H1 (cell line): ENCODE measurements at regions not wholly inside any gene's neighbourhood (a gene's known extent, or its start where the extent isn't known, plus 50 kb on each side); places are given as distances from the start of the nearest gene placed in this dataset.

ENCODE experiments used
- CTCF ChIA-PET: fragments of 300-600 bp; sonication (Branson Sonifier 250); formaldehyde crosslinking; loops from one replicate; lab custom pipeline; 2021; ENCODE audit not compliant: partially characterized antibody; lab: Charles Lee
- POLR2A ChIA-PET: fragments of 300-600 bp; sonication (Branson Sonifier 250); formaldehyde crosslinking; loops from one replicate; lab custom pipeline; 2021; ENCODE audit warnings: inconsistent platforms; ENCODE audit not compliant: partially characterized antibody; lab: Charles Lee
- DNase-seq, 2 experiments: peaks; one replicate each; pipeline versions ENCODE4 v3.0.0 to v3.0.0-alpha.2; 2010 to 2022; ENCODE audit warnings: low spot score in 2 of 2, low read depth in 1 of 2, mixed read lengths in 1 of 2
- FAIRE-seq: peaks from 2 replicates; lab custom pipeline; 2011; peaks lifted over from hg19 to GRCh38; lab: Jason Lieb, UNC
- H2AFZ ChIP-seq: 2 replicates; pipeline ENCODE4 v1.8.1; 2012; ENCODE audit warnings: low read length, inconsistent platforms
- H2AK5ac ChIP-seq: 2 replicates; pipeline ENCODE4 v1.6.1; 2013; ENCODE audit warnings: low read depth, low read length
- H2BK120ac ChIP-seq: replicated peaks from 2 replicates; pipeline ENCODE3; 2013; ENCODE audit warnings: low read depth, low read length, inconsistent platforms
- H2BK12ac ChIP-seq: 2 replicates; pipeline ENCODE4 v1.6.1; 2013; ENCODE audit warnings: low read depth, low read length
- H2BK15ac ChIP-seq: 2 replicates; pipeline ENCODE4 v1.6.1; 2013; ENCODE audit warnings: low read length
- H2BK20ac ChIP-seq: 2 replicates; pipeline ENCODE4 v1.6.1; 2013; ENCODE audit warnings: low read length
- H2BK5ac ChIP-seq: 2 replicates; pipeline ENCODE4 v1.6.1; 2013; ENCODE audit warnings: low read depth, low read length
- H3K14ac ChIP-seq: 2 replicates; pipeline ENCODE4 v1.6.1; 2013; ENCODE audit warnings: inconsistent platforms; ENCODE audit not compliant: insufficient read length
- H3K18ac ChIP-seq: 2 replicates; pipeline ENCODE4 v1.6.1; 2013; ENCODE audit warnings: low read length; ENCODE audit errors: extremely low read depth
- H3K23ac ChIP-seq: 2 replicates; pipeline ENCODE4 v1.6.1; 2013; ENCODE audit warnings: inconsistent platforms; ENCODE audit not compliant: insufficient read length
- H3K23me2 ChIP-seq: 2 replicates; pipeline ENCODE4 v1.6.1; 2013; ENCODE audit warnings: low read depth, low read length
- H3K27ac ChIP-seq: 2 replicates; pipeline ENCODE4 v1.6.1; 2011; ENCODE audit warnings: low read depth, low read length, inconsistent platforms
- H3K27me3 ChIP-seq, 4 experiments: replicated peaks in 1 of 4; 1 replicate in 1 of 4; 2 replicates in 3 of 4; pipeline versions ENCODE4 v1.6.1 to v1.8.1; 2011 to 2013; ENCODE audit warnings: low read length in 3 of 4, mild to moderate bottlenecking in 3 of 4, inconsistent platforms in 2 of 4, mixed read lengths in 2 of 4, moderate library complexity in 1 of 4; ENCODE audit not compliant: control insufficient read depth in 3 of 4, insufficient read depth in 3 of 4; ENCODE audit errors: extremely low read depth in 1 of 4
- H3K36me3 ChIP-seq, 4 experiments: 2 replicates each; pipeline versions ENCODE4 v1.6.1 to v1.8.1; 2011 to 2013; ENCODE audit warnings: mild to moderate bottlenecking in 4 of 4, low read length in 3 of 4, moderate library complexity in 2 of 4, control low read depth in 1 of 4, inconsistent platforms in 1 of 4; ENCODE audit not compliant: insufficient read depth in 4 of 4, control insufficient read depth in 2 of 4
- H3K4ac ChIP-seq: replicated peaks from 2 replicates; pipeline ENCODE3; 2013; ENCODE audit warnings: low read length, low read depth, mixed read lengths, inconsistent platforms; ENCODE audit not compliant: insufficient read length
- H3K4me1 ChIP-seq, 4 experiments: replicated peaks in 1 of 4; 1 replicate in 1 of 4; 2 replicates in 3 of 4; pipeline versions ENCODE4 v1.6.1 to v1.8.1; 2011 to 2013; ENCODE audit warnings: low read length in 3 of 4, inconsistent platforms in 2 of 4, mixed read lengths in 1 of 4; ENCODE audit not compliant: insufficient read depth in 4 of 4, control insufficient read depth in 3 of 4
- H3K4me2 ChIP-seq, 2 experiments: 2 replicates each; pipeline versions ENCODE4 v1.6.1 to v1.8.1; 2011 to 2013; ENCODE audit warnings: low read depth in 2 of 2, low read length in 2 of 2, control low read depth in 1 of 2, inconsistent platforms in 1 of 2, mild to moderate bottlenecking in 1 of 2; ENCODE audit not compliant: insufficient read depth in 1 of 2
- H3K4me3 ChIP-seq, 4 experiments: fragments of 200-600, 300-600 bp in 1 of 4; sonication (generic), shearing (Covaris generic), sonication (Bioruptor Twin) in 1 of 4; 2 replicates each; pipeline versions ENCODE4 v1.5.1 to v1.8.1; 2011 to 2016; ENCODE audit warnings: low read length in 4 of 4, low read depth in 3 of 4, control low read depth in 2 of 4, inconsistent platforms in 2 of 4, mild to moderate bottlenecking in 2 of 4, mixed read lengths in 1 of 4, moderate library complexity in 1 of 4; ENCODE audit not compliant: insufficient read depth in 2 of 4; ENCODE audit errors: extremely low read depth in 1 of 4
- H3K56ac ChIP-seq: replicated peaks from 2 replicates; pipeline ENCODE3; 2013; ENCODE audit warnings: low read depth, mild to moderate bottlenecking, mixed read lengths, low read length, inconsistent platforms; ENCODE audit not compliant: insufficient read length
- H3K79me1 ChIP-seq: 2 replicates; pipeline ENCODE4 v1.6.1; 2013; ENCODE audit warnings: low read depth, low read length, control low read depth
- H3K79me2 ChIP-seq, 2 experiments: 2 replicates each; pipeline versions ENCODE4 v1.6.1 to v1.8.1; 2012 to 2013; ENCODE audit warnings: low read length in 2 of 2, mild to moderate bottlenecking in 2 of 2, inconsistent platforms in 1 of 2; ENCODE audit not compliant: insufficient read depth in 2 of 2, control insufficient read depth in 1 of 2
- H3K9ac ChIP-seq, 4 experiments: replicated peaks in 1 of 4; 1 replicate in 1 of 4; 2 replicates in 3 of 4; pipeline versions ENCODE4 v1.6.1 to v1.8.1; 2011 to 2013; ENCODE audit warnings: low read depth in 3 of 4, low read length in 3 of 4, control low read depth in 2 of 4, mild to moderate bottlenecking in 2 of 4, moderate library complexity in 2 of 4, inconsistent platforms in 1 of 4; ENCODE audit errors: extremely low read depth in 1 of 4
- H3K9me3 ChIP-seq, 2 experiments: 2 replicates each; pipeline versions ENCODE4 v1.6.1 to v1.8.1; 2012 to 2013; ENCODE audit warnings: mild to moderate bottlenecking in 2 of 2, moderate library complexity in 2 of 2, control low read depth in 1 of 2, inconsistent platforms in 1 of 2, low read depth in 1 of 2, low read length in 1 of 2, mixed read lengths in 1 of 2; ENCODE audit not compliant: insufficient read depth in 2 of 2
- H4K20me1 ChIP-seq, 2 experiments: replicated peaks in 1 of 2; 2 replicates each; pipeline versions ENCODE3 to v1.8.1; 2011 to 2013; ENCODE audit warnings: inconsistent platforms in 2 of 2, low read length in 2 of 2, mild to moderate bottlenecking in 1 of 2; ENCODE audit not compliant: insufficient read depth in 2 of 2, control insufficient read depth in 1 of 2
- H4K5ac ChIP-seq: 2 replicates; pipeline ENCODE4 v1.6.1; 2013; ENCODE audit warnings: low read length, low read depth, mixed read lengths, inconsistent platforms; ENCODE audit not compliant: insufficient read length
- H4K8ac ChIP-seq: 2 replicates; pipeline ENCODE4 v1.8.0; 2013; ENCODE audit warnings: mild to moderate bottlenecking, moderate library complexity, low read length, inconsistent platforms; ENCODE audit not compliant: insufficient read depth; ENCODE audit errors: extremely low read depth
- H4K91ac ChIP-seq: replicated peaks from 2 replicates; pipeline ENCODE3; 2013; ENCODE audit warnings: low read length, mixed read lengths, inconsistent platforms; ENCODE audit not compliant: insufficient read length
- BCL11A ChIP-seq, 2 experiments: IDR thresholded peaks; one replicate each; pipeline ENCODE4 v1.6.1; 2011; ENCODE audit warnings: low read depth in 2 of 2, low read length in 2 of 2, mild to moderate bottlenecking in 2 of 2
- NRF1 ChIP-seq: IDR thresholded peaks from 2 replicates; pipeline ENCODE4 v1.6.1; 2011; ENCODE audit warnings: mild to moderate bottlenecking, low read depth, low read length, improper control_type of control experiment
- PHF8 ChIP-seq: fragments of 200-600 bp; sonication (generic); conservative IDR thresholded peaks from 2 replicates; pipeline ENCODE4 v1.7.1; 2012; ENCODE audit warnings: low read depth, mild to moderate bottlenecking, inconsistent platforms, low read length, moderate library complexity
- SAP30 ChIP-seq: fragments of 300-600 bp; sonication (generic); IDR thresholded peaks from 2 replicates; pipeline ENCODE4 v1.7.1; 2012; ENCODE audit warnings: low read length, moderate library complexity, mild to moderate bottlenecking, inconsistent platforms; ENCODE audit not compliant: insufficient read depth, insufficient replicate concordance
- SP4 ChIP-seq: IDR thresholded peaks from 2 replicates; pipeline ENCODE4 v1.6.1; 2012; ENCODE audit warnings: low read length, inconsistent platforms
- SRF ChIP-seq: IDR thresholded peaks from 2 replicates; pipeline ENCODE4 v1.6.1; 2011; ENCODE audit warnings: mild to moderate bottlenecking, low read depth, low read length, moderate library complexity
- SUZ12 ChIP-seq: fragments of 200-600 bp; sonication (generic); IDR thresholded peaks from 2 replicates; pipeline ENCODE4 v1.6.1; 2012; ENCODE audit warnings: mild to moderate bottlenecking, inconsistent platforms, low read length, moderate library complexity, mixed read lengths
- WGBS, 2 experiments: shearing (Covaris generic) in 1 of 2; methylation state at CpG; one replicate each; pipeline versions ENCODE4 v1.1.6 to v1.1.7; 2013 to 2015; ENCODE audit warnings: low lambda C conversion rate in 2 of 2, mixed read lengths in 2 of 2, inconsistent platforms in 1 of 2, low coverage in 1 of 2, missing lambda C conversion rate in 1 of 2; ENCODE audit not compliant: insufficient replicate concordance in 2 of 2, insufficient coverage in 1 of 2, insufficient read length in 1 of 2; ENCODE audit errors: extremely low coverage in 1 of 2, missing lambda C conversion rate in 1 of 2; 5-methylcytosine and 5-hydroxymethylcytosine counted together
- TF ChIP-seq, protein P1 (sequence below), 3 experiments: IDR thresholded peaks; 1 replicate in 2 of 3; 2 replicates in 1 of 3; pipeline versions ENCODE4 v1.5.1 to v1.6.1; 2011; ENCODE audit warnings: low read length in 3 of 3, mild to moderate bottlenecking in 3 of 3, inconsistent platforms in 2 of 3, low read depth in 1 of 3, moderate library complexity in 1 of 3; ENCODE audit not compliant: insufficient read depth in 1 of 3; ENCODE audit errors: control extremely low read depth in 1 of 3
- TF ChIP-seq, protein P2 (sequence below): IDR thresholded peaks from 2 replicates; pipeline ENCODE4 v1.6.1; 2012; ENCODE audit warnings: inconsistent platforms

DNA sequence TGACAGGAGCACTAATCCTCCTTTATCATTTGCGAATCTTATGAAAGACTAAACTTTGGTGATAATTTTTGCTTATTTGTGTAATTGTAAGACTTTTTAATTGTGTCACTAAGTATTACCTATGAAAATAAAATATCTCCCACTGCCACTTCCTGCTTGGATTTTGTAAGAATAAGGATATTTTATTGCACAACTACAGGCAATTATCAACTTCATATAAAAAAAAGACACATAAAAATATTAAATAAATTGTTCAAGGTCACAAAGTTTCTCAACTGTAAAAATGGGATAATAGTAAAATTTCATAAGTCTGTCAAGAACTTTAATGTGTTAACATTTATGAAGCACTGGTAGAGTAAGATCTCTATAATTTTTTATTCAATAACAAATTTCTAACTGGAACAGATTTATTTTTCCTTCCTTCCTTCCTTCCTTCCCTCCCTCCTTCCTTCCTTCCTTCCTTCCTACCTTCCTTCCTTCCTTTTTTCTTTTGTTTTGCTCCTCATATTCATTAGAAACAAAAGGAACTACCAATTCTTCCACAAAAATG is 527.6 kb upstream of the FAM47C start:
- Histone ChIP-seq H3K4me1 (no peaks in the 10 kb centered on the region), H3K79me1 (no peaks in the 10 kb centered on the region), H4K5ac (no peak overlapping the region), H2BK5ac (no peak overlapping the region), H3K18ac (no peak overlapping the region), H3K14ac (no peak overlapping the region), H4K20me1 (no peaks in the 10 kb centered on the region), H3K56ac (no peak overlapping the region), H2BK20ac (no peak overlapping the region), H3K79me2 (no peaks in the 10 kb centered on the region), H2BK15ac (no peak overlapping the region), H3K23me2 (no peaks in the 10 kb centered on the region), H2AK5ac (no peak overlapping the region), H3K27ac (no peak overlapping the region), H2BK12ac (no peak overlapping the region), H3K36me3 (no peaks in the 10 kb centered on the region), H3K9ac (no peak overlapping the region), H4K8ac (no peak overlapping the region), H3K4me2 (no peak overlapping the region), H3K4me3 (no peak overlapping the region), H3K4ac (no peak overlapping the region), H3K23ac (no peak overlapping the region), H4K91ac (no peak overlapping the region), H2BK120ac (no peak overlapping the region), H3K9me3 (no peaks in the 10 kb centered on the region), H2AFZ (no peak overlapping the region), H3K27me3 (no peaks in the 10 kb centered on the region)
- ChIA-PET CTCF (no interaction called here), POLR2A (no interaction called here)
- DNase-seq: no peak
- TF ChIP-seq BCL11A (IDR thresholded peaks at IDR 0.05; ENCODE audit: low read depth in 2 of 2, low read length in 2 of 2) (no peak), SRF (no peak), SUZ12 (no peak), NRF1 (no peak), SAP30 (no peak), SP4 (no peak), PHF8 (no peak)
- TF ChIP-seq, protein P1, sequence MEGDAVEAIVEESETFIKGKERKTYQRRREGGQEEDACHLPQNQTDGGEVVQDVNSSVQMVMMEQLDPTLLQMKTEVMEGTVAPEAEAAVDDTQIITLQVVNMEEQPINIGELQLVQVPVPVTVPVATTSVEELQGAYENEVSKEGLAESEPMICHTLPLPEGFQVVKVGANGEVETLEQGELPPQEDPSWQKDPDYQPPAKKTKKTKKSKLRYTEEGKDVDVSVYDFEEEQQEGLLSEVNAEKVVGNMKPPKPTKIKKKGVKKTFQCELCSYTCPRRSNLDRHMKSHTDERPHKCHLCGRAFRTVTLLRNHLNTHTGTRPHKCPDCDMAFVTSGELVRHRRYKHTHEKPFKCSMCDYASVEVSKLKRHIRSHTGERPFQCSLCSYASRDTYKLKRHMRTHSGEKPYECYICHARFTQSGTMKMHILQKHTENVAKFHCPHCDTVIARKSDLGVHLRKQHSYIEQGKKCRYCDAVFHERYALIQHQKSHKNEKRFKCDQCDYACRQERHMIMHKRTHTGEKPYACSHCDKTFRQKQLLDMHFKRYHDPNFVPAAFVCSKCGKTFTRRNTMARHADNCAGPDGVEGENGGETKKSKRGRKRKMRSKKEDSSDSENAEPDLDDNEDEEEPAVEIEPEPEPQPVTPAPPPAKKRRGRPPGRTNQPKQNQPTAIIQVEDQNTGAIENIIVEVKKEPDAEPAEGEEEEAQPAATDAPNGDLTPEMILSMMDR (IDR thresholded peaks at IDR 0.05; ENCODE audit: control extremely low read depth in 1 of 3, insufficient read depth in 1 of 3, low read depth in 1 of 3, low read length in 3 of 3): no peak
- TF ChIP-seq, protein P2, sequence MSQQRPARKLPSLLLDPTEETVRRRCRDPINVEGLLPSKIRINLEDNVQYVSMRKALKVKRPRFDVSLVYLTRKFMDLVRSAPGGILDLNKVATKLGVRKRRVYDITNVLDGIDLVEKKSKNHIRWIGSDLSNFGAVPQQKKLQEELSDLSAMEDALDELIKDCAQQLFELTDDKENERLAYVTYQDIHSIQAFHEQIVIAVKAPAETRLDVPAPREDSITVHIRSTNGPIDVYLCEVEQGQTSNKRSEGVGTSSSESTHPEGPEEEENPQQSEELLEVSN: no peak
- no peak for FAIRE-seq
- 100% methylated on average over 1 of the region's 1 CpG; no CpG with 5 or more reads in 1 of the 2 experiments for WGBS, 2 experiments
